Mesendoderm (in vitro differentiated cells): ENCODE measurements at regions not wholly inside any gene's neighbourhood (a gene's known extent, or its start where the extent isn't known, plus 50 kb on each side); places are given as distances from the start of the nearest gene placed in this dataset.
"Not testable (repeated sequence)": the region's sequence is repeated elsewhere in the genome, so short reads cannot be mapped to it uniquely, and the experiment has no call there.

ENCODE experiments used
- DNase-seq: peaks from one replicate; pipeline ENCODE4 v3.0.0; 2013
- H2AK5ac ChIP-seq: 2 replicates; pipeline ENCODE4 v1.6.1; 2013; ENCODE audit warnings: low read length, inconsistent platforms
- H2BK120ac ChIP-seq: 2 replicates; pipeline ENCODE4 v1.6.1; 2013; ENCODE audit warnings: low read depth, mild to moderate bottlenecking, low read length, moderate library complexity, mixed read lengths
- H2BK15ac ChIP-seq: replicated peaks from 2 replicates; pipeline ENCODE4 v1.6.1; 2013; ENCODE audit warnings: low read depth, mild to moderate bottlenecking, moderate library complexity
- H2BK5ac ChIP-seq: 2 replicates; pipeline ENCODE4 v1.6.1; 2013; ENCODE audit warnings: low read length, inconsistent platforms
- H3K18ac ChIP-seq: 2 replicates; pipeline ENCODE4 v1.6.1; 2013; ENCODE audit warnings: mild to moderate bottlenecking, low read length, mixed read lengths
- H3K23ac ChIP-seq: one replicate; pipeline ENCODE4 v1.6.1; 2013; ENCODE audit warnings: low read length
- H3K27ac ChIP-seq: 2 replicates; pipeline ENCODE4 v1.5.1; 2013; ENCODE audit warnings: low read depth, mild to moderate bottlenecking, inconsistent platforms, low read length, moderate library complexity
- H3K27me3 ChIP-seq: 2 replicates; pipeline ENCODE4 v1.6.1; 2013; ENCODE audit warnings: low read length, control low read depth, mild to moderate bottlenecking, inconsistent platforms; ENCODE audit not compliant: insufficient read depth, poor library complexity
- H3K36me3 ChIP-seq: 2 replicates; pipeline ENCODE4 v1.6.1; 2013; ENCODE audit warnings: low read length, inconsistent platforms; ENCODE audit not compliant: control insufficient read depth, insufficient read depth
- H3K4ac ChIP-seq: one replicate; pipeline ENCODE4 v1.6.1; 2013; ENCODE audit warnings: low read depth, mild to moderate bottlenecking, low read length, moderate library complexity
- H3K4me1 ChIP-seq: 2 replicates; pipeline ENCODE4 v1.6.1; 2013; ENCODE audit warnings: low read depth, low read length, inconsistent platforms; ENCODE audit not compliant: control insufficient read depth
- H3K4me2 ChIP-seq: 2 replicates; pipeline ENCODE4 v1.6.1; 2013; ENCODE audit warnings: low read length
- H3K4me3 ChIP-seq: 2 replicates; pipeline ENCODE4 v1.5.1; 2013; ENCODE audit warnings: mild to moderate bottlenecking, low read length
- H3K56ac ChIP-seq: one replicate; pipeline ENCODE4 v1.6.1; 2013; ENCODE audit warnings: low read length
- H3K79me1 ChIP-seq: 2 replicates; pipeline ENCODE4 v1.6.1; 2013; ENCODE audit warnings: low read length, inconsistent platforms
- H3K79me2 ChIP-seq: 2 replicates; pipeline ENCODE4 v1.6.1; 2013; ENCODE audit warnings: mild to moderate bottlenecking, low read length; ENCODE audit not compliant: control insufficient read depth, insufficient read depth
- H3K9ac ChIP-seq: 2 replicates; pipeline ENCODE4 v1.6.1; 2013; ENCODE audit warnings: low read length, inconsistent platforms
- H4K5ac ChIP-seq: one replicate; pipeline ENCODE4 v1.6.1; 2013; ENCODE audit warnings: low read length
- H4K8ac ChIP-seq: one replicate; pipeline ENCODE4 v1.6.1; 2013; ENCODE audit warnings: low read depth, mild to moderate bottlenecking, control low read depth, low read length, moderate library complexity
- WGBS: extraction: QIAGEN DNeasy Blood & Tissue Kit; methylation state at CpG from one replicate; pipeline ENCODE4 v1.1.7; 2013; ENCODE audit warnings: low lambda C conversion rate, missing lambda C conversion rate; ENCODE audit not compliant: insufficient coverage; ENCODE audit errors: extremely low coverage; 5-methylcytosine and 5-hydroxymethylcytosine counted together

DNA sequence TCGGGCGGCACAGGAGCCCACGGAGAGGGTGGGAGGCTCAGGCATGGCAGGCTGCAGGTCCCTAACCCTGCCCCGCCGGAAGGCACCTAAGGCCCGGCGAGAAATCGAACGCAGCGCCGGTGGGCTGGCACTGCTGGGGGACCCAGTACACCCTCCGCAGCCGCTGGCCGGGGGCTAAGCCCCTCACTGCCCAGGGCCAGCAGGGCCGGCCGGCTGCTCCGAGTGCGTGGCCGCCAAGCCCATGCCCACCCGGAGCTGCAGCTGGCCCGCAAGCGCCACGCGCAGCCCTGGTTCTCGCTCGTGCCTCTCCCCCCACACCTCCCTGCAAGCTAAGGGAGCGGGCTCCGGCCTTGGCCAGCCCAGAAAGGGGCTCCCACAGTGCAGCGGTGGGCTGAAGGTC is 332.7 kb downstream of the HGF start:
- H3K4me2 ChIP-seq, H3K27ac ChIP-seq, H3K27me3 ChIP-seq, H3K23ac ChIP-seq, DNase-seq, H2AK5ac ChIP-seq, H2BK120ac ChIP-seq, H4K5ac ChIP-seq, H3K36me3 ChIP-seq, H3K56ac ChIP-seq, H3K4ac ChIP-seq, H3K79me1 ChIP-seq, H3K9ac ChIP-seq, H2BK15ac ChIP-seq, H3K18ac ChIP-seq, H3K79me2 ChIP-seq, H2BK5ac ChIP-seq, H4K8ac ChIP-seq, H3K4me3 ChIP-seq, H3K4me1 ChIP-seq: not testable (repeated sequence)
- no CpG with 5 or more reads among the region's 29 CpGs for WGBS

- no peak overlapping the region for H3K4me3 ChIP-seq
- H3K79me1 ChIP-seq: no peaks in the 10 kb centered on the region
Measured at GRCh38 chr7:81433692-81434331, 336.0 kb downstream of the HGF start.

GRCh38 chr7:81433206-81433605 is 336.6 kb downstream of the HGF start:
- DNase-seq: no peak
- Histone ChIP-seq H3K36me3 (no peaks in the 10 kb centered on the region), H3K18ac (no peak overlapping the region), H3K79me1 (no peaks in the 10 kb centered on the region), H2BK15ac (no peak overlapping the region), H3K23ac (no peak overlapping the region), H3K27ac (no peak overlapping the region), H3K4me2 (no peak overlapping the region), H3K4ac (no peak overlapping the region), H2BK5ac (no peak overlapping the region), H3K56ac (no peak overlapping the region), H3K9ac (no peak overlapping the region), H3K79me2 (no peaks in the 10 kb centered on the region), H2AK5ac (no peak overlapping the region), H3K4me1 (no peaks in the 10 kb centered on the region), H3K4me3 (no peak overlapping the region), H4K5ac (no peak overlapping the region), H4K8ac (no peak overlapping the region), H3K27me3 (no peaks in the 10 kb centered on the region), H2BK120ac (no peak overlapping the region)
- no CpG with 5 or more reads among the region's 1 CpG for WGBS

More at GRCh38 chr7:81433692-81434331, 336.0 kb downstream of the HGF start:
- Histone ChIP-seq H3K9ac (no peak overlapping the region), H3K79me2 (no peaks in the 10 kb centered on the region), H2BK15ac (no peak overlapping the region), H3K23ac (no peak overlapping the region), H4K8ac (no peak overlapping the region), H3K36me3 (no peaks in the 10 kb centered on the region), H3K4me1 (no peaks in the 10 kb centered on the region), H2BK120ac (no peak overlapping the region), H3K4ac (no peak overlapping the region), H2AK5ac (no peak overlapping the region), H3K4me2 (no peak overlapping the region), H3K27me3 (no peaks in the 10 kb centered on the region), H3K56ac (no peak overlapping the region), H2BK5ac (no peak overlapping the region), H3K27ac (no peak overlapping the region), H4K5ac (no peak overlapping the region), H3K18ac (no peak overlapping the region)
- no peak for DNase-seq
- whole genome bisulfite sequencing: no CpG with 5 or more reads among the region's 3 CpGs

- no peak overlapping the region for H3K4me2 ChIP-seq
- no peaks in the 10 kb centered on the region for H3K27me3 ChIP-seq
- H2BK15ac ChIP-seq: no peak overlapping the region
- no peak overlapping the region for H2AK5ac ChIP-seq
- no peak overlapping the region for H4K5ac ChIP-seq
- H3K27ac ChIP-seq: no peak overlapping the region
- H2BK120ac ChIP-seq: no peak overlapping the region
- WGBS: no CpG with 5 or more reads among the region's 1 CpG
- H3K4me3 ChIP-seq: no peak overlapping the region
- H3K56ac ChIP-seq: no peak overlapping the region
- no peak overlapping the region for H4K8ac ChIP-seq
- H3K4me1 ChIP-seq: no peaks in the 10 kb centered on the region
- no peak overlapping the region for H3K23ac ChIP-seq
- H3K18ac ChIP-seq: no peak overlapping the region
- H3K79me2 ChIP-seq: no peaks in the 10 kb centered on the region
- no peak overlapping the region for H2BK5ac ChIP-seq
- no peaks in the 10 kb centered on the region for H3K36me3 ChIP-seq
- DNase-seq: no peak
- H3K79me1 ChIP-seq: no peaks in the 10 kb centered on the region
- H3K4ac ChIP-seq: no peak overlapping the region
- H3K9ac ChIP-seq: no peak overlapping the region
Measured at GRCh38 chr7:81430761-81431160, 339.1 kb downstream of the HGF start.

DNA sequence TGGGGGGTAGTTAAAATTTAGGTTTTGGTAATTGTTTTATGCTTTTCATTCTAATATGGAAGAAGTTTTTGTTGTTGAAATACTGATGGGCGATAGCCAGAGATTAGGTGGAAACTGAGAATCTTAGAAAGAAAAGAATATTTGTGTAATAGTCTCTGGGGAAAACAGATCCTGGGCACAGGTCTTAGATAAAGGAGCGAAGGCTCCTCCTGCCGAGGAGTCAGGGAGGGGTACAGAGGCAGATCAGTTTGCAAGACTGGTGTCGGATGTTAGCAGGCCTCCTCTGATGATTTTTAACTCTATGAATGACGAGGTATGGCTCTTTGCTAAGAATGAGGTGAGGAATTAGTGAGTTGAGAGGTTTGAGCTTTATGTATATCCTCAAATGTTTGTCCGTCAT is 339.7 kb downstream of the HGF start:
- WGBS: 100% methylated on average over 1 of the region's 6 CpGs

GRCh38 chr7:81427461-81427860 is 342.4 kb downstream of the HGF start:
- no peak overlapping the region for H3K18ac ChIP-seq
- DNase-seq: no peak
- no peaks in the 10 kb centered on the region for H3K27me3 ChIP-seq
- H3K4ac ChIP-seq: no peak overlapping the region
- no peaks in the 10 kb centered on the region for H3K79me1 ChIP-seq
- no CpG with 5 or more reads among the region's 2 CpGs for WGBS
- no peak overlapping the region for H2AK5ac ChIP-seq
- H2BK5ac ChIP-seq: no peak overlapping the region
- no peak overlapping the region for H4K8ac ChIP-seq
- H3K23ac ChIP-seq: no peak overlapping the region
- no peaks in the 10 kb centered on the region for H3K79me2 ChIP-seq
- H3K4me3 ChIP-seq: no peak overlapping the region
- H3K27ac ChIP-seq: no peak overlapping the region
- no peak overlapping the region for H3K9ac ChIP-seq
- H3K36me3 ChIP-seq: no peaks in the 10 kb centered on the region
- H4K5ac ChIP-seq: no peak overlapping the region
- H2BK120ac ChIP-seq: no peak overlapping the region
- H3K4me1 ChIP-seq: no peaks in the 10 kb centered on the region
- no peak overlapping the region for H3K56ac ChIP-seq
- no peak overlapping the region for H2BK15ac ChIP-seq
- H3K4me2 ChIP-seq: no peak overlapping the region

More for the DNA sequence above, 339.7 kb downstream of the HGF start:
- no peak overlapping the region for H3K56ac ChIP-seq
- H3K36me3 ChIP-seq: no peaks in the 10 kb centered on the region
- H3K79me2 ChIP-seq: no peaks in the 10 kb centered on the region
- no peak overlapping the region for H3K18ac ChIP-seq
- H2AK5ac ChIP-seq: no peak overlapping the region
- no peak overlapping the region for H2BK5ac ChIP-seq
- H3K4me3 ChIP-seq: no peak overlapping the region
- no peak overlapping the region for H2BK120ac ChIP-seq
- no peaks in the 10 kb centered on the region for H3K4me1 ChIP-seq
- no peak overlapping the region for H2BK15ac ChIP-seq
- no peak overlapping the region for H4K8ac ChIP-seq
- H3K4me2 ChIP-seq: no peak overlapping the region
- H3K27me3 ChIP-seq: no peaks in the 10 kb centered on the region
- no peak overlapping the region for H4K5ac ChIP-seq
- H3K23ac ChIP-seq: no peak overlapping the region
- peak; percentile 16 for DNase-seq
- H3K27ac ChIP-seq: no peak overlapping the region
- H3K9ac ChIP-seq: no peak overlapping the region
- no peaks in the 10 kb centered on the region for H3K79me1 ChIP-seq
- H3K4ac ChIP-seq: no peak overlapping the region
